HepG2 (cell line): ENCODE measurements at regions not wholly inside any gene's neighbourhood (a gene's known extent, or its start where the extent isn't known, plus 50 kb on each side); places are given as distances from the start of the nearest gene placed in this dataset.

Experiments
- ATAC-seq: fragments of 200-7000 bp; cut with Tn5 transposase; 3 replicates; pipeline ENCODE4 v1.9.1; 2020; ENCODE audit warnings: mild to moderate bottlenecking, moderate library complexity
- BruUV-seq: library from RNA; stranded (reverse); fragments of 400-500 nt; replicated peaks from 2 replicates; lab custom pipeline; 2021; lab: Mats Ljungman, UMichigan
- CTCF ChIA-PET: fragments of 300-600 bp; formaldehyde crosslinking; extraction: SDS; loops from one replicate; lab custom pipeline; 2021; ENCODE audit warnings: low total read pairs, inconsistent platforms, low intra/inter-chr PET ratio; lab: Yijun Ruan, JAX
- POLR2A ChIA-PET: fragments of 350-600 bp; sonication (Branson Sonifier 250); formaldehyde crosslinking; loops from one replicate; lab custom pipeline; 2020; ENCODE audit warnings: antibody characterized with exemption, inconsistent platforms; lab: Yijun Ruan, JAX
- DNase-seq: peaks from one replicate; pipeline ENCODE4 v3.0.0-alpha.2; 2015; ENCODE audit warnings: low spot score
- FAIRE-seq: peaks from 3 replicates; lab custom pipeline; 2011; peaks lifted over from hg19 to GRCh38; lab: Jason Lieb, UNC
- H2AFZ ChIP-seq: one replicate; pipeline ENCODE4 v1.6.1; 2011; ENCODE audit warnings: low read length, inconsistent platforms
- H3K27ac ChIP-seq: fragments of 300-600 bp; 3 replicates; pipeline ENCODE4 v1.8.0; 2011; ENCODE audit warnings: mixed run types, mild to moderate bottlenecking, mixed read lengths, low read length, inconsistent platforms; ENCODE audit not compliant: insufficient read depth; ENCODE audit errors: extremely low read length
- H3K27me3 ChIP-seq, 2 experiments: fragments of 200-600 bp in 1 of 2; 2 replicates in 1 of 2; 3 replicates in 1 of 2; pipeline versions ENCODE4 v1.6.0 to v1.8.0; 2011; ENCODE audit warnings: low read length in 2 of 2, mild to moderate bottlenecking in 2 of 2, moderate library complexity in 2 of 2, inconsistent platforms in 1 of 2; ENCODE audit not compliant: insufficient read depth in 2 of 2, control insufficient read depth in 1 of 2
- H3K36me3 ChIP-seq, 2 experiments: fragments of 200-600 bp in 1 of 2; replicated peaks in 1 of 2; 2 replicates in 1 of 2; 3 replicates in 1 of 2; pipeline versions ENCODE4 v1.5.1 to v1.8.0; 2011; ENCODE audit warnings: low read length in 2 of 2, inconsistent platforms in 1 of 2; ENCODE audit not compliant: insufficient read depth in 2 of 2, control insufficient read depth in 1 of 2
- H3K4me1 ChIP-seq: 2 replicates; pipeline ENCODE4 v1.5.1; 2012; ENCODE audit warnings: low read length, inconsistent platforms; ENCODE audit not compliant: insufficient read depth
- H3K4me2 ChIP-seq: 2 replicates; pipeline ENCODE4 v1.6.0; 2011; ENCODE audit warnings: low read depth, low read length, inconsistent platforms
- H3K4me3 ChIP-seq, 3 experiments: fragments of 200-600 bp in 1 of 3; sonication (generic), shearing (Covaris generic) in 1 of 3; replicated peaks in 1 of 3; 2 replicates each; pipeline ENCODE4 v1.5.1; 2011 to 2016; ENCODE audit warnings: low read length in 3 of 3, inconsistent platforms in 2 of 3, low read depth in 2 of 3, mild to moderate bottlenecking in 2 of 3, control low read depth in 1 of 3, mixed read lengths in 1 of 3; ENCODE audit not compliant: insufficient read depth in 1 of 3
- H3K79me2 ChIP-seq: one replicate; pipeline ENCODE4 v1.6.1; 2011; ENCODE audit warnings: low read length, inconsistent platforms; ENCODE audit not compliant: insufficient read depth
- H3K9ac ChIP-seq: 2 replicates; pipeline ENCODE4 v1.6.0; 2011; ENCODE audit warnings: mild to moderate bottlenecking, low read depth, low read length, inconsistent platforms; ENCODE audit not compliant: insufficient read depth
- H3K9me3 ChIP-seq: 2 replicates; pipeline ENCODE4 v1.5.1; 2012; ENCODE audit warnings: mild to moderate bottlenecking, low read length
- H4K20me1 ChIP-seq: 2 replicates; pipeline ENCODE4 v1.6.0; 2011; ENCODE audit warnings: inconsistent platforms, mild to moderate bottlenecking, low read length, moderate library complexity; ENCODE audit not compliant: insufficient read depth
- ATF7-NPFF ChIP-seq: sonication (generic); formaldehyde crosslinking; IDR thresholded peaks from 2 replicates; pipeline ENCODE4 v1.8.1; 2023; ENCODE audit warnings: mild to moderate bottlenecking, low read depth, missing genetic modification reagents, moderate library complexity
- BCL6 ChIP-seq: IDR thresholded peaks from 2 replicates; pipeline ENCODE4 v1.6.1; 2016; ENCODE audit warnings: missing genetic modification reagents, missing compliant biosample characterization
- FOXK2 ChIP-seq: fragments of 450-650 bp; IDR thresholded peaks from 2 replicates; pipeline ENCODE4 v1.6.1; 2016
- GZF1 ChIP-seq: sonication (generic); formaldehyde crosslinking; IDR thresholded peaks from 2 replicates; pipeline ENCODE4 v1.5.1; 2020; ENCODE audit warnings: mild to moderate bottlenecking, missing genetic modification reagents
- MAFF ChIP-seq: IDR thresholded peaks from 2 replicates; pipeline ENCODE4 v1.6.1; 2011; ENCODE audit warnings: low read depth, low read length, improper control_type of control experiment
- MED1 ChIP-seq: sonication (generic); formaldehyde crosslinking; IDR thresholded peaks from 2 replicates; pipeline ENCODE4 v1.4.0; 2020; ENCODE audit warnings: missing genetic modification reagents
- NR1H2 ChIP-seq: sonication (generic); formaldehyde crosslinking; IDR thresholded peaks from 2 replicates; pipeline ENCODE4 v1.8.1; 2022; ENCODE audit warnings: low read depth, missing genetic modification reagents, borderline replicate concordance
- REXO4 ChIP-seq: sonication (generic); formaldehyde crosslinking; IDR thresholded peaks from 2 replicates; pipeline ENCODE4 v1.8.0; 2022; ENCODE audit warnings: missing genetic modification reagents, mild to moderate bottlenecking, borderline replicate concordance
- ZNF414 ChIP-seq: sonication (generic); formaldehyde crosslinking; IDR thresholded peaks from 2 replicates; pipeline ENCODE4 v1.5.0; 2020; ENCODE audit warnings: missing genetic modification reagents
- ZNF83 ChIP-seq: sonication (generic); formaldehyde crosslinking; IDR thresholded peaks from 2 replicates; pipeline ENCODE4 v1.4.0; 2020; ENCODE audit warnings: missing genetic modification reagents, mild to moderate bottlenecking, borderline replicate concordance
- WGBS: methylation state at CpG from one replicate; pipeline ENCODE4 v1.1.6; 2017; ENCODE audit warnings: low lambda C conversion rate; 5-methylcytosine and 5-hydroxymethylcytosine counted together
- in situ Hi-C: cut with HindIII; loops from 2 replicates; pipeline ENCODE4 v1.10.0; 2017; ENCODE audit warnings: low pct_unique_long_range_greater_than_20kb; ENCODE audit not compliant: extremely low pct_ligation_motif_present
- intact Hi-C: fragments of 100-400 bp; cut with micrococcal nuclease; formaldehyde crosslinking; loops from one replicate; pipeline ENCODE4 v1.10.0; 2022; ENCODE audit not compliant: unreplicated experiment
- TF ChIP-seq, protein P1 (sequence below): sonication (generic); formaldehyde crosslinking; IDR thresholded peaks from 2 replicates; pipeline ENCODE4 v1.5.0; 2020; ENCODE audit warnings: mild to moderate bottlenecking, missing genetic modification reagents
- TF ChIP-seq, protein P2 (sequence below): sonication (generic); formaldehyde crosslinking; IDR thresholded peaks from 2 replicates; pipeline ENCODE4 v1.5.1; 2020; ENCODE audit warnings: mild to moderate bottlenecking, missing genetic modification reagents, moderate library complexity

DNA sequence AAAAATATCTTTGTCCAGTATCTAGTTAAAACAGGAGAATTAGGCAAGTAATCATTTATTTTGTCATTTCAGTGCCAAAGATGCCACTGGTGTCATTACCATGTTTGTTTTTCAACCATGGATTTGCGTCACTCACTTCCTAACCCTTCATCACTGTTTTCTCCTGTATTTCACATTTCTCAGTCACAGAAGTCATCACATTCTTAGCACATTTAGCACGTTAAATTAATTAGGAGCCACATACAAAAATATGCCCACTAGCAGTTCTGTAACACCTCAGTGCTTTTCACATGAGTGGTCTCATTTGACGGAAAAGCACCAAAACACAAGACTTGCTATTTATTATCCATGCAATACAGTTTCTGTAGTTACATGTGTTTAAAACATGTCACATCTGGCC, 546.0 kb downstream of the METTL15 start:
- no TSS peak for BruUV-seq
- H3K4me3 ChIP-seq, result no peak overlapping the region
- H3K79me2 ChIP-seq, result no peaks in the 10 kb centered on the region
- intact Hi-C loops, result no loop called here
- POLR2A ChIA-PET, result no interaction called here
- H3K4me1 ChIP-seq, result no peaks in the 10 kb centered on the region
- no peak overlapping the region for H3K9ac ChIP-seq
- WGBS, result 40% methylated on average over 3 of the region's 3 CpGs
- H3K9me3 ChIP-seq, result no peaks in the 10 kb centered on the region
- no peak overlapping the region for H3K27ac ChIP-seq
- CTCF ChIA-PET, result no interaction called here
- TF ChIP-seq BCL6 (CRISPR knock-in tag), result no peak
- no peak for TF ChIP-seq GZF1
- TF ChIP-seq ATF7-NPFF (CRISPR knock-in tag), result no peak
- TF ChIP-seq FOXK2, result no peak
- TF ChIP-seq, protein P1, sequence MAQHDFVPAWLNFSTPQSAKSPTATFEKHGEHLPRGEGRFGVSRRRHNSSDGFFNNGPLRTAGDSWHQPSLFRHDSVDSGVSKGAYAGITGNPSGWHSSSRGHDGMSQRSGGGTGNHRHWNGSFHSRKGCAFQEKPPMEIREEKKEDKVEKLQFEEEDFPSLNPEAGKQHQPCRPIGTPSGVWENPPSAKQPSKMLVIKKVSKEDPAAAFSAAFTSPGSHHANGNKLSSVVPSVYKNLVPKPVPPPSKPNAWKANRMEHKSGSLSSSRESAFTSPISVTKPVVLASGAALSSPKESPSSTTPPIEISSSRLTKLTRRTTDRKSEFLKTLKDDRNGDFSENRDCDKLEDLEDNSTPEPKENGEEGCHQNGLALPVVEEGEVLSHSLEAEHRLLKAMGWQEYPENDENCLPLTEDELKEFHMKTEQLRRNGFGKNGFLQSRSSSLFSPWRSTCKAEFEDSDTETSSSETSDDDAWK (CRISPR knock-in tag), result no peak
- no peak overlapping the region for H2AFZ ChIP-seq
- no peak for ATAC-seq
- no peak overlapping the region for H3K4me2 ChIP-seq
- H3K36me3 ChIP-seq, result no peaks in the 10 kb centered on the region
- in situ Hi-C loops, result no loop called here
- FAIRE-seq, result no peak
- no peaks in the 10 kb centered on the region for H4K20me1 ChIP-seq
- DNase-seq, result no peak
- H3K27me3 ChIP-seq, result no peaks in the 10 kb centered on the region

DNA sequence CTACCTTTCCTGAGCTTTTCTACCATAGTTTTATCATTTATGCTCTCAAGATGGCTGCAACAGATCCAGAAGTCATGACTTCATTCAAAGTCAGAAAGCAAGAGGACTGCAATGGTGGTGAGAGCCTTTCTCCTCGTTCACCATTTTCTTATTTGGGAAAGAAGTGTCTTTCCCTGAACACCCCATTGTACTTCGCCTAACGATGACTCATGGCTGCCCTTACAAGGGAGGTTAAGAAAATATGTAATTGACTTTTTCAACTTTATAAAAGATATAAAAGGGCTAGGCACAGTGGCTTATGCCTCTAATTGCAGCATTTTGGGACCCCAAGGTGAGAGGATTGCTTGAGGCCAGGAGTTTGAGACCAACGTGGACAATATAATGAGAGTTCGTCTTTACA, 541.7 kb downstream of the METTL15 start:
- H3K9me3 ChIP-seq, result no peaks in the 10 kb centered on the region
- in situ Hi-C loops, result no loop called here
- intact Hi-C loops, result no loop called here
- DNase-seq (no peak), FAIRE-seq (no peak), ATAC-seq (no peak)
- H3K4me3 ChIP-seq, result no peak overlapping the region
- ChIA-PET POLR2A (no interaction called here), CTCF (no interaction called here)
- no peak overlapping the region for H3K27ac ChIP-seq
- H4K20me1 ChIP-seq, result no peaks in the 10 kb centered on the region
- H2AFZ ChIP-seq, result no peak overlapping the region
- H3K9ac ChIP-seq, result no peak overlapping the region
- no peaks in the 10 kb centered on the region for H3K4me1 ChIP-seq
- 16% methylated on average over 5 of the region's 5 CpGs for WGBS
- no peaks in the 10 kb centered on the region for H3K27me3 ChIP-seq
- no TSS peak for BruUV-seq
- no peaks in the 10 kb centered on the region for H3K79me2 ChIP-seq
- H3K36me3 ChIP-seq, result no peaks in the 10 kb centered on the region
- no peak overlapping the region for H3K4me2 ChIP-seq
- TF ChIP-seq NR1H2 (no peak), MED1 (no peak), MAFF (no peak), ZNF83 (CRISPR knock-in tag) (no peak), ZNF414 (CRISPR knock-in tag) (no peak), REXO4 (no peak)
- TF ChIP-seq, protein P2, sequence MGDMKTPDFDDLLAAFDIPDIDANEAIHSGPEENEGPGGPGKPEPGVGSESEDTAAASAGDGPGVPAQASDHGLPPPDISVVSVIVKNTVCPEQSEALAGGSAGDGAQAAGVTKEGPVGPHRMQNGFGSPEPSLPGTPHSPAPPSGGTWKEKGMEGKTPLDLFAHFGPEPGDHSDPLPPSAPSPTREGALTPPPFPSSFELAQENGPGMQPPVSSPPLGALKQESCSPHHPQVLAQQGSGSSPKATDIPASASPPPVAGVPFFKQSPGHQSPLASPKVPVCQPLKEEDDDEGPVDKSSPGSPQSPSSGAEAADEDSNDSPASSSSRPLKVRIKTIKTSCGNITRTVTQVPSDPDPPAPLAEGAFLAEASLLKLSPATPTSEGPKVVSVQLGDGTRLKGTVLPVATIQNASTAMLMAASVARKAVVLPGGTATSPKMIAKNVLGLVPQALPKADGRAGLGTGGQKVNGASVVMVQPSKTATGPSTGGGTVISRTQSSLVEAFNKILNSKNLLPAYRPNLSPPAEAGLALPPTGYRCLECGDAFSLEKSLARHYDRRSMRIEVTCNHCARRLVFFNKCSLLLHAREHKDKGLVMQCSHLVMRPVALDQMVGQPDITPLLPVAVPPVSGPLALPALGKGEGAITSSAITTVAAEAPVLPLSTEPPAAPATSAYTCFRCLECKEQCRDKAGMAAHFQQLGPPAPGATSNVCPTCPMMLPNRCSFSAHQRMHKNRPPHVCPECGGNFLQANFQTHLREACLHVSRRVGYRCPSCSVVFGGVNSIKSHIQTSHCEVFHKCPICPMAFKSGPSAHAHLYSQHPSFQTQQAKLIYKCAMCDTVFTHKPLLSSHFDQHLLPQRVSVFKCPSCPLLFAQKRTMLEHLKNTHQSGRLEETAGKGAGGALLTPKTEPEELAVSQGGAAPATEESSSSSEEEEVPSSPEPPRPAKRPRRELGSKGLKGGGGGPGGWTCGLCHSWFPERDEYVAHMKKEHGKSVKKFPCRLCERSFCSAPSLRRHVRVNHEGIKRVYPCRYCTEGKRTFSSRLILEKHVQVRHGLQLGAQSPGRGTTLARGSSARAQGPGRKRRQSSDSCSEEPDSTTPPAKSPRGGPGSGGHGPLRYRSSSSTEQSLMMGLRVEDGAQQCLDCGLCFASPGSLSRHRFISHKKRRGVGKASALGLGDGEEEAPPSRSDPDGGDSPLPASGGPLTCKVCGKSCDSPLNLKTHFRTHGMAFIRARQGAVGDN (CRISPR knock-in tag), result no peak
